ENCODE measurements at regions not wholly inside any gene's neighbourhood (a gene's known extent, or its start where the extent isn't known, plus 50 kb on each side); places are given as distances from the start of the nearest gene placed in this dataset.
"Not testable (repeated sequence)": the region's sequence is repeated elsewhere in the genome, so short reads cannot be mapped to it uniquely, and the experiment has no call there.

DNA sequence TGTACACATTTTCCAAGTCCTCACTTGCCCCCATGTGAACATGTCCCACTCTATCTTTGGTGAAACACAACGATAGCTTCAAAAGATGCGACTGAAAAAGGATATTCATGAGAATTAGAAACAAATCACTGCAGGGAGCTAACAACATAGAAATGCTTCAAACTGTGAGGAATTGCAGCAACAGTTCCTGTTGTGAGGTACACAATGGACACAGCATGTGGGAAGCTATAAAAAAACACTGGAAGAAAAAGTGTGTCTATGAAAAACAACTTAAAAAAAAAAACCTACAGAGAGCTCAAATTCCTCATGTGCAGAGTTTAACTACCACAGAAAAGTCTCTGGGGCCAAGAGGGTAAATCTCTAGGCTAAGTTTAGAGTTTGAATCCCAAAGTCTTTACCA lies 51.6 kb upstream of the BLTP1 start:
- in situ Hi-C loops (cut with HindIII; ENCODE audit: low sequenced_read_pairs) = no loop called here

DNA sequence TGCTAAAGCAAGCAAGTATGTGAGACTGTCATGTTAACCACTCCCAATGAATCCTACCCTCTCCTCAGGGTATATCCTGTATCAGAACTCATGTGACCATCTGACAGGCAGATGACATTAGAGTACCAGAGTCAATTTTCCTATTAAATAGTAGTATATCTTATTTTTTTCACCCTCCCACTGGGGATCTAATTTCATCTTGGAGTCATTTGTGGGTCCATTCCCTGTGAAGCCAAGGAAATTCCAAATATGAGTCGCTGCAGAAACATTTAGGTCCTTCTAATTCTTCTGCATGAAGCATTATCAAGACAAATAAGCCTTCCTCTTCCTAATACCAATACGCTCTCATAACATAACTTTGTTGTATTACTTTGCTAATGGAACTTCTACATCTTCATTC lies 52.2 kb upstream of the BLTP1 start:
- in situ Hi-C loops (cut with HindIII; ENCODE audit: low sequenced_read_pairs) = no loop called here

DNA sequence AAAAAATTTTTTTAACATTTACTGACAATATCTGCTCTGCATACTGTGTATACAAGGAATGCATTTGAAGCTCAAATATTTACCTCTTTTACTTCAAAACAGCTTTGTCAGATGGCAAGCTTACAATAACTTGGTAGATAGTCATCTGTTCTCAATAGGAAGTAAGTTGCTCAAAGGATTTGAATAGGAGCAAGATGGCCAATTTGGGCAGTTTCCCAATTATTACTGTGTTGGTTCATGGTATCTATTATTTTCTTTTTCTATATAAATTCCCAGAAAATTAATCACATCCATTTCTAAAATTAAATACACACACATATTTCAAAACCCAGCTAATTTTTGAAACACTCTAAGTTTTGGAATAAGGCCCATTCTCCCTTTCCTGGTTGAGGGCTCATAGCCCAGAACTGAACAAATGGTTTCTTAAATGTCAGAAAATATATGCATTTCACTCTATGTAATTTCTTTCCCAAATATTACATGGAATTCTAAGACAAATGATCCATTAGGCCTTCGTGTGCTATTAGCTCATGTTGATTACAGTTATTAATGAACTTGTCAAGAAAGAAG lies 60.2 kb upstream of the BLTP1 start:
- in situ Hi-C loops (cut with HindIII; ENCODE audit: low sequenced_read_pairs) = no loop called here

DNA sequence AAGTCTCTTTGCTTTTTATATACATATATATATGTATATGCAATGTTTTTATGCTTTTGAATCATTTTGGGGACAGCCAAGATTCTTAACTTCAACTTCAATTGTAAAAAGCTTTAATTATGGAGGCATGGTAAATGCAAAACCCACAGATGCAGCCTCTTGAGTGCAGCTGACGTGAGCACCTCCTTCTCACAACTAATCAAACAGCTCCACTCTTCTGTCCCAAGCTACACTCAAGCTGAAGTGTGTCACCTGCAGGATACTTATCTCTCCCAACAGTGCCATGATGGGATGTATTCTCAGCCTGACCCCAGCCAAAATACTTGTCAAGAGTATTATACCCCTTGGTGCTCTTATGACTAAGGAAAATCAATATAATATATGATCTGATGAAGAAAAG lies 60.7 kb upstream of the BLTP1 start:
- in situ Hi-C loops (cut with HindIII; ENCODE audit: low sequenced_read_pairs) = no loop called here

DNA sequence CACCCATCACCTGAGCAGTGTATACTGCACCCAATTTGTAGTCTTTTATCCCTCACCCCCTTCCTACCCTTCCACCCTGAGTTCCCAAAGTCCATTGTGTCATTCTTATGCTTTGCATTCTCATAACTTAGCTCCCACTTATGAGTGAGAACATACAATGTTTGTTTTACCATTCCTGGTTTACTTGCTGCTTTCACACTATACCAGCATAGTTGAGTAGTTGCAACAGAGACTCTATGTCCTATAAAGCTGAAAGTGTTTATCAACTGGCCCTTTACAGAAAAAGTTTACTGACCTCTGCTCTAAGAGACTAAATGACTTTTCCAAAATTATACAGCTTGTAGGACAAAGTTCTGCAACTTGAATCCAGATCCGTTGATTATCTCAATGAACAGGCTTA lies 61.1 kb upstream of the BLTP1 start:
- in situ Hi-C loops (cut with HindIII; ENCODE audit: low sequenced_read_pairs) = no loop called here

DNA sequence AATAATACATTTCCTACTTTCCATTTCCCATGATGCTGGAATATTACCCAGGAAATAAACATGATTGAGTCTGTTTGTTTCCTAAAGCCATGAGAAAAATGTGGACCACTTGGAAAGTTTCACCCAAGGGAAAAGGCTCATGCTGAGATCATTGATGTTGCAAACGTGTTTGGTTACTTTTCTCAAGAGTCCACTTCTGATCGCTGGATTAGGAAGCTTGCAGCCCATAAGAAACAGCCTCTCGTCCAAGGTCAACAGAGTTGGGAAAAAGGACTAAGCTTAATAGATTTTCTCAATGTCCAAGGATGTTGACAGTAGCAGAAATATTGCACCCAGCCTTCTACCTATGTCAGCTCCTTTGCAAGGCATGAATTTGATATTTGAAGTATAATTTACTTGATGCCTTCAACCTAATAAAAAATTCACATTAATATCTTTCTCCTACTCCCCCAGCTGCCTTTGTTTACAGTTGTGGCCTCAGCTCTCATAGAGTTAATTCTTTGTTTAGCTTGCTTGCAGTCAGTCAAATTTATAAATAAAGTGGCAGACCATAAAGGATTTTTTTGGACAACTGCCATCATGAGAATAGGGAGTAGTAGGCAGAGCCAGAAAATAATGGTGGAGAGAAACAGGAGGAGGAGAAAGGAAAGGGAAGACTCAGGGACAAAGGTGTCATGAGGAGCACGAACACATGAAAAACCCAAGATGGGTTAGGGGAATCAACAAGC lies 65.6 kb upstream of the BLTP1 start:
- in situ Hi-C loops (cut with HindIII; ENCODE audit: low sequenced_read_pairs) = no loop called here

DNA sequence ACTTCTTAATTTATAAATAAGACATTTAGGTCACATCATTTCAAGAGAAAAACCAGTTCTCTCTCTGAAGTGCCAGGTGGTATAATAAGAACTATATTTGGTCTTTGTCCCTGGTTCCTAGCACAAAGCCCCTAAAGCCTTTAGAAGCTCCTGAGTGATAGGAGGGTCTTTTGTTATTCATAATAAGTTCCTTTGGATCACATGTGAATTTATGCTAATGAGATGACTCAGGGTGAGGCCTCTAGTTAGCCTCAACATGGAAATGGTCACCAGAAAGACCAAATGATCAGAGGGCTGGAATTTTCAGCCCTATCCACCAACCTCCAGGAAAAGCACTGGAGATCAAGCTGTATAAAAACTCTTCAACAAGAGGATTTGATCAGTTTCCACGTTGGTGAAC lies 68.1 kb upstream of the BLTP1 start:
- in situ Hi-C loops (cut with HindIII; ENCODE audit: low sequenced_read_pairs) = no loop called here

DNA sequence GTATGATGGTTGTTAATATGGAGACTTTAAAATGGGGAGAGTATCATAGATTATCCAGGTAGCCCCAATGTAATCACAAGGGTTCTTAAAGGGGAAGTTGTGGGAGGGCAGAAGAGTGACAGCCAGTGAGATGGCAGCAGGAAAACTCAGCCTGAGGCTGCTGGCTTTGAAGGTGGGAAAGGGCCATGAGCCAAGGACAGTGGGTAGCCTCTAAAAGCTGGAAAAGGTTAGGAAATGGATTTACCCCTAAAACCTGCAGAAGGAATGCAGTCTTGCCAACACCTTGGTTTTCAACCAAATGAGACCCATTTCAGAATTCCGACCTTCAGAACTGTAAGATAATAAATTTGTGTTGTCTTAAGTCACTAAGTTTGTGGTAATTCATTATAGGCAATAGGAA lies 68.8 kb upstream of the BLTP1 start:
- in situ Hi-C loops (cut with HindIII; ENCODE audit: low sequenced_read_pairs) = no loop called here

DNA sequence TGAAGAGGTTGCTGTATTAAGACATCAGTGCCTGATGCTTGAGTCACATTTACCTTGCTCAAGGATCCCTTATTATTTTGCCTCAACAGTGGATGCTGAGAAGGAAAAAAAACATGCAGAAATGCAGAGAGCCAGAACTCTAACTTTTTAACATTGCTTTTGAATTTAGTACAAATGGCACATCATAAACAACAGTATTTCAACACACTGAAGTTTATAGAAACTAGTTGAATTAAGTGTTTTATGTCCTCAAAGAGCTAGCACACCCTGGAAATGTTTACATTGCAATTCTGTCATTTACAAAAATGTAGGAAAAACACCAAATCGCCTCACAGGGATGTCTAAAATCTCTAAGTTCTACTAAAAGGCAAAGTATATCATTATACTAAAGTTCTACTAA lies 69.5 kb upstream of the BLTP1 start:
- in situ Hi-C loops (cut with HindIII; ENCODE audit: low sequenced_read_pairs) = no loop called here

DNA sequence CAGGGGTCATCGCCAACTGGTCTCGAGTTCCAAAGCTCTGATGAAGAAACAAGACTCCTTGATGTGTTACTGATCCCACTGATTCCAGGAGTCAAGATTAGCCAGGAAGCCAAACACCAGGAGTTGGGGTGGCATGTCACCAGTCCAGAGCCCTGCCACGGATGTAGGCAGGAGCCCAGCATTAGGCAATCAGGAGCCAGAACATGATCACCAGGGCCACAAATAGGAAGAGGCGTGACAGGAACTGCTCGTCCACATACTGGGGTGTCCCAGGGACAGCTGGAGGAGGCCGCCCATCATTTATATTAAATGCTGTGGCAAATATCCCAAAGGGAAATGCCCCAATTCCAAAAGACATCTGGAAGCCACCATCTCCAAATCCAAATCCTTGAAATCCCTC lies 74.5 kb upstream of the BLTP1 start:
- in situ Hi-C loops (cut with HindIII; ENCODE audit: low sequenced_read_pairs) = not testable (repeated sequence)

DNA sequence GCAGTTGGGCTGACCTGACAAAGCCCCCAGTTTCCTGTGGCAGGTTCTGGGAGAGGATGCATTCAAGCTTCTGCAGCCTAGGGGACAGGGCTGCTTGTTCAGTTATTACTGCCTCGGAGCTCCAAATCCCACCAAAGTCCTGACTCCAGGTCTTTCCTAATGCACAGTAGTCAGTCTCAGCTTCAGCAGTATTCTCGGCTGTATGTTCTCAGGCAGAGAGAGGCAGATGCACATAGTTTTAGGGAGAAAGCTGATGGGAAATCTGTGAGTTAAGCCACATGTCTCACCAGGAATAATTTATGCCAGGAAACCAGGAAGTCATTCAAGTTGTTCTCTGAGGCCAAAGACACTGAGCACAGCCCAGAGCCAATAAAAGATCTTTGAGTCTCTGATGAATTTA lies 75.3 kb upstream of the BLTP1 start:
- in situ Hi-C loops (cut with HindIII; ENCODE audit: low sequenced_read_pairs) = not testable (repeated sequence)

DNA sequence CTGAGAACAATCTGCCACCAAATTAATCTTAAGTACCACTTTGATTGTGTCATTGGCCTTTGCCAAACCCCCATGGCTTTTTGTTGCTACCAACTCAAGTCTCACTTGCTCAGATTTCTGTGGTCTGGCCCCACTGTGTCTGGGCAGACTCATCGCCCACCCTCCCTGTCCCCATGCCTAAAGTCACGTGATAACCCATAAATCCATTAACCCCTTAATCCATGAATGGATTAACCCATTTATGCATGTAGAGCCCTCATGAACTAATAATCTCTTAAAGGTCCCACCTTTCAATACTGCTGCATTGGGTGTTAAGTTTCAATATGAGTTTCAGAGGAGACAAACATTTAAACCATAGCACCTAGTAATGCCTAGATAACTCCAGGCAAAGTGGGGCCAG lies 78.5 kb upstream of the BLTP1 start:
- in situ Hi-C loops (cut with HindIII; ENCODE audit: low sequenced_read_pairs) = no loop called here

DNA sequence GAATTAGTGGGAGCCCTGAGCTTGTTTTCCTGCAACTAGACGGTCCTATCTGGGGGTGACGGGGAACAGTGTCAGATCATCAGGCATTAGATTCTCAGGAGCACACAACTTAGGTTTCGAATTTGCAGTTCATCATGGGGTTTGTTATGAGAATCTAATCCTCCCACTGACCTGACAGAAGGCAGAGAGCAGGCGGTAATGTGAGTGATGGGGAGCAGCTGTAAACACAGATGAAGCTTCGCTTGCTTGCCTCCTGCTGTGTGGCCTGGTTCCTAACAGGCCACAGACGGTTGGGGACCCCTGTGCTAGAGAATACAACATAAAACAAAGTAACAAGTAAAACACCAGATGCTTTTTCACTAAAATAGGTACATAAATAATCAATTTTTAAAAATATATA lies 86.2 kb upstream of the BLTP1 start:
- in situ Hi-C loops (cut with HindIII; ENCODE audit: low sequenced_read_pairs) = no loop called here

DNA sequence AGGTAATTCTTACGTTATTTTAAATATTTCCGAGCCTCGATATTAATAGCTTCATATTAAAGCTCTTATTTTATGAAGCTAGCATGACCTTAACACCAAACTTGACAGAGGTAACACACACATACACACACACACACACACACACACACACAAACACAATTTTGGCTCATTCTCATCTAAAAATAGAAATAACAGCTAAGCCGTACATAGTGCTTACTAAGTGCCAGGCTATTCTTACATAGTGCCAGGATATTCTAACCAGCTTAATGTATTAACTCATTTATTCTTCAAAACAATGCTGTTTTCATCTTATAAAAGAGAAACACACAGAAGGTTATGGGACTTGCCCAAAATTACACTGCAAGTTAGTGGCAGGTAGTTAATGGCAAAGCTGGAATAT lies 87.0 kb upstream of the BLTP1 start:
- in situ Hi-C loops (cut with HindIII; ENCODE audit: low sequenced_read_pairs) = no loop called here

DNA sequence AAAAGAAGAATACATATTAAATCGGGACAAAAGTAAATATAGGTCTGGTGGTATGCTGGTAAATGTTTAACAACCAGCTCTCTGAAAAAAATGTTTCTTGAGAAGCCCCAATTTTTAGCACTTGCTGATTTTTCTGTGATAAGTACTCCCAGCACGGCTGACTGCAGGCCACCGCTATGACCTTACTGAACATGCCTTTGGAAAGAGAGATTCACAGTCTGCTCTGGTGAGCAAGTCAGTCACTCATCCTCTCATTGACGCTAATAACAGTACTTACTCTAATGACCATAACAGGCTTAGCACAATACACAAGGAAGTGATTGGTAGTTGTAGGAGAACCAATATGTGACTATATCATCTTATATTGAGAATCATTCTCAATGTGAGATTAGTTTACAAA lies 98.9 kb upstream of the BLTP1 start:
- in situ Hi-C loops (cut with HindIII; ENCODE audit: low sequenced_read_pairs) = no loop called here

DNA sequence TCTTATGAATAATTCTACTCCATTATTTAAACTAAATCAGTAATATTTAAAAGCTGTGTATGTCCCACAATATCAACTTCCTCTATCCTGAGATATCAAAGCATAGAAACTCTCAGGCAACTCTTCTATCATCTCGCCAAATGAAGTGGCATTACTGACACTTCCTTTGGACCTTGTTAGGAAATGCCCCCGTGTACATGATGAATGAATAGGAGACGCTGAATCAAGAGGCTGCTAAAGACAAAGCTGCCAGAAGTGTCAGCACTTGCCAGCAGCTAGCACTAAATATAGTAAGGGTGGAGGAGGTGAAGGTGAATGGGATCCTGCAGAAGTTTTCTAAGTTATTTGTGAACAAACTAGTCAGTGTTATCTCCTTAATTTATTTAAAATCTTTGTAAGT lies 99.5 kb upstream of the BLTP1 start:
- in situ Hi-C loops (cut with HindIII; ENCODE audit: low sequenced_read_pairs) = no loop called here

DNA sequence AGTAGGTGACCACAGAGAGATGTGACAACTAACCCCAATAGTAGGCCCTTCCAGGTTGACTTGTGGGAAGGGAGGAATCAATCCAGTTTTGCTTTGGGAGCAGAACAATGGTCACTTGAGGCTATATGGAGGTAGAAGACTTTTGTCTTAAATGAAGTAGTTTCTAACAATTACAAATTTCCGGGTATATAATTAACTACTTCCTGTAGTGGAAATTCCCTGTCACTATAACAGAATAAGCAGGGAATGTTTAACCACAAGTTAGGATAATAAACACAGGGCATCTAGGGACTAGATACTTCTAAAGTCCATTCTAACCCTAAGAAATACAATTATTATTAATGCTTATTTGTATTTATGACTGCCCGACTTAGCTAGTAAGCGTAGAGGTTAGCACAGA lies 99.0 kb upstream of the TRPC3 start:
- in situ Hi-C loops (cut with HindIII; ENCODE audit: low sequenced_read_pairs) = no loop called here

DNA sequence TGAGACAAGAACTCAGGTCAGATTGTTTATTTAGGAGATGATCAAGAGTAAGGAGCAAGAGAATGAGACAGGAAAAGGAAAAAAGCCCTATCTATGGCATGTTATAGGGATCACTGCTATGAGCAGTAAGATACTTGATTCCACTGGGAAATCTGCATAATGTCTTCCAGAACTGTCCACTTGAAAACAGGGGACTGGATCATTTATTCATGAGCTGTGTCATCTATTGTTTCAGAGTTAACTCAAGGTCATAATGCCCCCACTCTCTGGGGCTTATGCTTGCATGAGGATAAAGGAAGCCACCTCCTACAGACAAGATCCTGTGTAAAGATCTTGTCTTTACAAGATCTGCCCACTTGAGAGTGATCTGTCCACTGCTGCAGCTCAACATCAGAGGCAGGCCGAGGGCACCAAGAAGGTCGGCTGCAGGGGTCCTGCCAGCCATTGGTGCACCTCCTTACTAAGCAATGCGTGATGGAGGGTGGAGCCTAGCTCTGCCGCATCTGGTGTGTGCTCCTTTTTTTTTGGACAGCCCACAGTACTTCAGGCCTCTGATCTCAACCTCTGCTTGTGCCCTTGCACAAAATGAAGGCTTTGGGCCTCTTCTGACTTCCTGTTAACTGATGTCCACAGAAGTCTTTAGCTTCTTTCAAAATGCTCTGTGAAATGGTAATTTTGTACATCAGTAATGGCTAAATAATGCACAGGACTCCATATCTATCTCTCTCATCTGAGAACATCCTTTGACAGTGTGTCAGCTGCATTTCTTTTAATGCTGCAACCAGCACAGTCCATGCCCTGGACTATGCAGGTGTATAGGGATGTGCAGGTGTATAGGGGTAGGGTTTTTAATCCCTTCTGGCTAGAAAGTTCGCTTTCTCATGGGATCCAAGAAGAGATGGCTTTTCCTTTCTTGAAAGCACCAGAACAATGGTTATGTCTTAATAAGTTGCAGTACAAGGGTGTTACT lies 95.9 kb upstream of the TRPC3 start:
- in situ Hi-C loops (cut with HindIII; ENCODE audit: low sequenced_read_pairs) = no loop called here

DNA sequence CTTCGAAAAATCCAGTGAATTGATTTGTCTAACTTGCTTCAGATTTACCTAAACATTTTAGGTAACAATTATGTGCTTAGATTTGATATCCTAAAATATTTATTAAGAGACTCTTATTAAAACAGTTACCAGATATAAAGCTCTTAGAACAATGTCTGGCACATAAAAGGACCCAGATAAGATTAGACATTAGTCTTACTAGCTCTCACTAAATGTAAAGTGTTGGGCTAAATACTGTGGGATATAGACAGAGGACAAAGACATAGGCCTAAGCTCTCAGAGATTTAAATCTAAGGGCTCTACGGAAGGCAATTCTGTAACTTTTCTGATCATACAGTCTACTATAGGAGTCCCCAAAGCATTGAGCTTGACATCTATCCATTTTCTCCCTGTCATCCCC lies 94.4 kb upstream of the TRPC3 start:
- in situ Hi-C loops (cut with HindIII; ENCODE audit: low sequenced_read_pairs) = no loop called here

DNA sequence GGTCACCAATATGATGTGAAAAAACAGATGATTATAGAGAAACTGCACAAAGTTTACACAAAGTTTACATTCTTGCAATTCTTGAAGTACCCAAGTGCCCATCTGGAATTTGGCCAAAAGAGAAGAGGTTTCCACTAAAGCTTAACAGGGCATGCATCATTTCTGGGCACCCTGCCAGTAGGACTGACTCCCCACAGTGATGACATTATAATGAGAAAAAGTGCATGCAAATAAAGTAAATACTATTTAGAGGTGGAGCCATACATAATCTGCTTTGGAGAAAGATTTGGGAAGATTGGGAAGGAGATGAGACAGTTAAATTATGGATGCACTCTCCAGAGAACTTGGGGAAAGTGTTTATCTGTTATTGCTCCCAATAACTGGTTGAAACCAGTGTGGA lies 93.7 kb upstream of the TRPC3 start:
- in situ Hi-C loops (cut with HindIII; ENCODE audit: low sequenced_read_pairs) = no loop called here

DNA sequence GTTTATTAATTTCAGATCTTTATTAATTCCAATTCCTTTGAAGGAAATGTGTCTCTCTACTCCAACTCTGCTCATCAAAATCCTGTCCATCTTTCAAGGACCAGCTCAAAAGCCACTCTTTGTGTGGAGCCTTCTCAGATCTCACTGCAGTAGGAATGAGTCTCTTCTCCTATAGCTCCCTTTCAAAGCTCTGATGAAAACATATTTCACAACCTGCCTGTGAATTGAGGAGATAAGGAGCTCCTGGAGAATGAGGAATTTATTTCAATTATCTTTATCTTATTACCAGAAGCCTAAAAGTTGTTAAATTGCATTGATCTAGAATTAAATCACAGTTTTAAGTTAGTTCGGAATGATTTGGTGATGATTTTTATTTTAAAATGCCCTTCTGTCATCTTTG lies 92.6 kb upstream of the TRPC3 start:
- in situ Hi-C loops (cut with HindIII; ENCODE audit: low sequenced_read_pairs) = no loop called here

DNA sequence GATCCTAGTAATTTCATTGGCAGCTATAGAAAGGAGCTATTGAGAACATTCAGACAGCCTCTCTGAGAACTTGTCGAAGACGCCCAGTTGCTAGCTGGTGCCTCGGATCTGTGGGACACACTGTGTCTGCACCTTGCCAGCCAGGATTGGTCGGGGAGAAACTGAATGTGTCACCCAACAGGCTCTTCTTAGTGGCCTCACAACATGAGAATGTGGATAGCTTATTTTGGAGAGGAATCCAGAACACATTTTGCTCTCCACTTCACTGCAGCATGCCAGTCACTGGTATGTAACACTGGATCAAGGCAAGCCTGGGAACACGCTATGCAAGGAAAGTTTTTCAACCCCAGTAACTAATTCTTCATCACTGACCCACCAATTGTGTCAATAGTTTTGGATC lies 89.5 kb upstream of the TRPC3 start:
- in situ Hi-C loops (cut with HindIII; ENCODE audit: low sequenced_read_pairs) = no loop called here

All from endothelial cell of hepatic sinusoid (primary cell).